Stomach (tissue), 8 donors: ENCODE measurements at regions not wholly inside any gene's neighbourhood (a gene's known extent, or its start where the extent isn't known, plus 50 kb on each side); places are given as distances from the start of the nearest gene placed in this dataset.

ENCODE experiments used
- DNase-seq, 2 donors: peaks; one replicate each; pipeline versions ENCODE4 v3.0.0 to v3.0.0-alpha.2; 2013 to 2019
- H3K27ac ChIP-seq, 5 donors: fragments of 200-600 bp in 4 of 5; sonication (generic) in 4 of 5; one replicate each; pipeline ENCODE4 v1.5.1; 2013 to 2019; ENCODE audit warnings: mild to moderate bottlenecking in 1 of 5, moderate library complexity in 1 of 5
- H3K27me3 ChIP-seq, 3 donors: fragments of 200-600 bp; sonication (generic); one replicate each; pipeline ENCODE4 v1.5.1; 2017 to 2019; ENCODE audit warnings: mixed run types in 1 of 3
- H3K36me3 ChIP-seq, 4 donors: fragments of 200-600 bp; sonication (generic); 1 replicate in 3 of 4; 2 replicates in 1 of 4; pipeline ENCODE4 v1.5.1; 2016 to 2019
- H3K4me1 ChIP-seq, 4 donors: fragments of 200-600 bp; sonication (generic); one replicate each; pipeline ENCODE4 v1.5.1; 2016 to 2019
- H3K4me3 ChIP-seq, 4 donors: fragments of 200-600 bp; sonication (generic) in 3 of 4; one replicate each; pipeline ENCODE4 v1.5.1; 2016 to 2019; ENCODE audit warnings: mild to moderate bottlenecking in 1 of 4
- H3K9me3 ChIP-seq, 4 donors: fragments of 200-600 bp; sonication (generic); one replicate each; pipeline ENCODE4 v1.5.1; 2016 to 2019
- CTCF ChIP-seq, 7 experiments: fragments of 450-650 bp in 4 of 7; fragments of 200-600 bp in 3 of 7; sonication (generic) in 3 of 7; IDR thresholded peaks; one replicate each; pipeline ENCODE4 v1.5.1; 2016 to 2019; ENCODE audit warnings: antibody characterized with exemption in 7 of 7, control low read depth in 2 of 7, mild to moderate bottlenecking in 1 of 7
- EP300 ChIP-seq: sonication (generic); formaldehyde crosslinking; IDR thresholded peaks from one replicate; pipeline ENCODE4 v1.6.1; 2017; ENCODE audit warnings: antibody characterized with exemption
- POLR2A ChIP-seq, 4 donors: fragments of 450-650 bp; IDR thresholded peaks; one replicate each; pipeline ENCODE4 v1.6.1; 2016; ENCODE audit warnings: antibody characterized with exemption in 4 of 4, control low read depth in 2 of 4, mild to moderate bottlenecking in 1 of 4, moderate library complexity in 1 of 4
- POLR2AphosphoS5 ChIP-seq, 3 donors: sonication (generic); formaldehyde crosslinking; IDR thresholded peaks; one replicate each; pipeline ENCODE4 v1.6.1; 2016; ENCODE audit warnings: antibody characterized with exemption in 3 of 3
- WGBS, 5 donors: extraction: QIAGEN DNeasy Blood & Tissue Kit in 3 of 5; methylation state at CpG; one replicate each; pipeline versions ENCODE4 v1.1.5 to v1.1.7; 2013 to 2018; 5-methylcytosine and 5-hydroxymethylcytosine counted together
- intact Hi-C: fragments of 100-400 bp; cut with DNase I; formaldehyde crosslinking; loops from one replicate; pipeline ENCODE4 v1.15.1; 2023; ENCODE audit warnings: low total_unique reads
- donor health status: healthy with polysubstance abuse.
- donor health status: Bipolar disorder and iron deficiency.
- donor health status: healthy.

GRCh38 chr13:70798385-70798784 lies 690.1 kb upstream of the KLHL1 start:
- H3K9me3 ChIP-seq: no peaks in the 10 kb centered on the region
- no peaks in the 10 kb centered on the region for H3K36me3 ChIP-seq
- DNase-seq: no peak
- intact Hi-C loops: no loop called here
- TF ChIP-seq POLR2AphosphoS5 (IDR thresholded peaks at IDR 0.05) (no peak), POLR2A (IDR thresholded peaks at IDR 0.05) (no peak), CTCF (IDR thresholded peaks at IDR 0.05) (no peak), EP300 (no peak)
- H3K4me3 ChIP-seq: no peak overlapping the region
- H3K27me3 ChIP-seq: no peaks in the 10 kb centered on the region
- no peak overlapping the region for H3K27ac ChIP-seq
- H3K4me1 ChIP-seq: no peaks in the 10 kb centered on the region

GRCh38 chr13:70795484-70795883 lies 687.2 kb upstream of the KLHL1 start:
- no peak overlapping the region for H3K4me3 ChIP-seq
- H3K27ac ChIP-seq: no peak overlapping the region
- intact Hi-C loops: no loop called here
- no peak for TF ChIP-seq POLR2A (IDR thresholded peaks at IDR 0.05)
- no peak for TF ChIP-seq POLR2AphosphoS5 (IDR thresholded peaks at IDR 0.05)
- TF ChIP-seq EP300: no peak
- TF ChIP-seq CTCF (IDR thresholded peaks at IDR 0.05): no peak
- H3K27me3 ChIP-seq: no peaks in the 10 kb centered on the region
- 38 to 49% (median 44%) methylated on average over 3 of the region's 3 CpGs for WGBS, 5 donors
- H3K4me1 ChIP-seq: no peaks in the 10 kb centered on the region
- H3K36me3 ChIP-seq: no peaks in the 10 kb centered on the region
- no peaks in the 10 kb centered on the region for H3K9me3 ChIP-seq
- no peak for DNase-seq

- no peaks in the 10 kb centered on the region for H3K36me3 ChIP-seq
- no peak overlapping the region for H3K27ac ChIP-seq
- no peaks in the 10 kb centered on the region for H3K27me3 ChIP-seq
- intact Hi-C loops: no loop called here
- 86 to 91% (median 89%) methylated on average over 2 of the region's 2 CpGs for WGBS, 5 donors
- TF ChIP-seq CTCF (IDR thresholded peaks at IDR 0.05): no peak
- TF ChIP-seq POLR2AphosphoS5 (IDR thresholded peaks at IDR 0.05): no peak
- no peak for TF ChIP-seq POLR2A (IDR thresholded peaks at IDR 0.05)
- no peak for TF ChIP-seq EP300
- no peak for DNase-seq
- H3K9me3 ChIP-seq: no peaks in the 10 kb centered on the region
- H3K4me1 ChIP-seq: no peaks in the 10 kb centered on the region
- no peak overlapping the region for H3K4me3 ChIP-seq
Measured at GRCh38 chr13:70792121-70792520, 683.9 kb upstream of the KLHL1 start.

GRCh38 chr13:70789751-70790150 lies 681.5 kb upstream of the KLHL1 start:
- H3K4me3 ChIP-seq: no peak overlapping the region
- no peak overlapping the region for H3K27ac ChIP-seq
- no peaks in the 10 kb centered on the region for H3K27me3 ChIP-seq
- no peaks in the 10 kb centered on the region for H3K4me1 ChIP-seq
- no peaks in the 10 kb centered on the region for H3K36me3 ChIP-seq
- TF ChIP-seq POLR2AphosphoS5 (IDR thresholded peaks at IDR 0.05): no peak
- TF ChIP-seq EP300: no peak
- TF ChIP-seq CTCF (IDR thresholded peaks at IDR 0.05): no peak
- no peak for TF ChIP-seq POLR2A (IDR thresholded peaks at IDR 0.05)
- intact Hi-C loops: no loop called here
- DNase-seq: no peak
- no peaks in the 10 kb centered on the region for H3K9me3 ChIP-seq

GRCh38 chr13:70788074-70788473 lies 679.8 kb upstream of the KLHL1 start:
- TF ChIP-seq EP300: no peak
- TF ChIP-seq CTCF (IDR thresholded peaks at IDR 0.05): no peak
- no peak for TF ChIP-seq POLR2AphosphoS5 (IDR thresholded peaks at IDR 0.05)
- no peak for TF ChIP-seq POLR2A (IDR thresholded peaks at IDR 0.05)
- 66 to 85% (median 81%) methylated on average over 3 of the region's 3 CpGs for WGBS, 5 donors
- Histone ChIP-seq H3K4me3 (no peak overlapping the region), H3K9me3 (no peaks in the 10 kb centered on the region), H3K36me3 (no peaks in the 10 kb centered on the region), H3K4me1 (no peaks in the 10 kb centered on the region), H3K27me3 (no peaks in the 10 kb centered on the region), H3K27ac (no peak overlapping the region)
- DNase-seq: no peak
- intact Hi-C loops: no loop called here
